Fibroblast of lung (primary cell): ENCODE measurements at regions not wholly inside any gene's neighbourhood (a gene's known extent, or its start where the extent isn't known, plus 50 kb on each side); places are given as distances from the start of the nearest gene placed in this dataset.

Source experiments
- DNase-seq, 2 donors: peaks; one replicate each; pipeline versions ENCODE4 v3.0.0 to v3.0.0-alpha.2; 2010; ENCODE audit warnings: low read depth in 2 of 2
- H2AFZ ChIP-seq: 2 replicates; pipeline ENCODE4 v1.5.1; 2012; ENCODE audit warnings: low read length, control low read depth, inconsistent platforms
- H3K27ac ChIP-seq: 2 replicates; pipeline ENCODE4 v1.5.1; 2011; ENCODE audit warnings: low read length, control low read depth; ENCODE audit not compliant: insufficient read depth
- H3K27me3 ChIP-seq: 2 replicates; pipeline ENCODE4 v1.5.1; 2011; ENCODE audit warnings: mild to moderate bottlenecking, low read length; ENCODE audit not compliant: control insufficient read depth, insufficient read depth
- H3K36me3 ChIP-seq: 2 replicates; pipeline ENCODE4 v1.5.1; 2011; ENCODE audit warnings: low read length; ENCODE audit not compliant: control insufficient read depth, insufficient read depth
- H3K4me1 ChIP-seq: 2 replicates; pipeline ENCODE4 v1.5.1; 2011; ENCODE audit warnings: low read length; ENCODE audit not compliant: control insufficient read depth, insufficient read depth; ENCODE audit errors: extremely low read depth
- H3K4me2 ChIP-seq: 2 replicates; pipeline ENCODE4 v1.5.1; 2011; ENCODE audit warnings: low read length, control low read depth; ENCODE audit not compliant: insufficient read depth; ENCODE audit errors: extremely low read depth
- H3K4me3 ChIP-seq, 4 experiments: fragments of 200-600 bp in 1 of 4; sonication (generic) in 1 of 4; replicated peaks in 1 of 4; 2 replicates each; pipeline ENCODE4 v1.5.1; 2011 to 2016; ENCODE audit warnings: low read length in 4 of 4, low read depth in 3 of 4, mild to moderate bottlenecking in 3 of 4, control low read depth in 2 of 4, inconsistent platforms in 1 of 4, mixed read lengths in 1 of 4; ENCODE audit not compliant: insufficient read depth in 1 of 4; ENCODE audit errors: control extremely low read depth in 1 of 4
- H3K79me2 ChIP-seq: 2 replicates; pipeline ENCODE4 v1.5.1; 2012; ENCODE audit warnings: mild to moderate bottlenecking, low read length, inconsistent platforms; ENCODE audit not compliant: control insufficient read depth, insufficient read depth
- H3K9ac ChIP-seq: 2 replicates; pipeline ENCODE4 v1.5.1; 2011; ENCODE audit warnings: mild to moderate bottlenecking, low read length, control low read depth; ENCODE audit not compliant: insufficient read depth
- H3K9me3 ChIP-seq: 2 replicates; pipeline ENCODE4 v1.5.1; 2012; ENCODE audit warnings: low read depth, low read length; ENCODE audit not compliant: control insufficient read depth, insufficient read depth
- H4K20me1 ChIP-seq: 2 replicates; pipeline ENCODE4 v1.5.1; 2011; ENCODE audit warnings: low read length; ENCODE audit not compliant: control insufficient read depth, insufficient read depth; ENCODE audit errors: extremely low read depth
- CTCF ChIP-seq, 2 donors: IDR thresholded peaks in 1 of 2; conservative IDR thresholded peaks in 1 of 2; 1 replicate in 1 of 2; 2 replicates in 1 of 2; pipeline ENCODE4 v1.5.1; 2011 to 2012; ENCODE audit warnings: low read length in 2 of 2, control low read depth in 1 of 2, inconsistent platforms in 1 of 2, low read depth in 1 of 2, mild to moderate bottlenecking in 1 of 2
- EZH2 ChIP-seq: IDR thresholded peaks from 2 replicates; pipeline ENCODE4 v1.5.1; 2012; ENCODE audit warnings: low read length, control low read depth, mild to moderate bottlenecking; ENCODE audit errors: missing control alignments

- Histone ChIP-seq H4K20me1 (no peaks in the 10 kb centered on the region), H3K4me2 (no peak overlapping the region), H3K4me3 (no peak overlapping the region), H3K9me3 (no peaks in the 10 kb centered on the region), H3K27me3 (no peaks in the 10 kb centered on the region), H3K27ac (no peak overlapping the region), H2AFZ (no peak overlapping the region), H3K9ac (no peak overlapping the region), H3K36me3 (no peaks in the 10 kb centered on the region), H3K79me2 (no peaks in the 10 kb centered on the region), H3K4me1 (no peaks in the 10 kb centered on the region)
- TF ChIP-seq EZH2 (no peak), CTCF (conservative IDR thresholded peaks at IDR 0.05 in 1 of 2, IDR thresholded peaks at IDR 0.05 in 1 of 2; ENCODE audit: low read depth in 1 of 2, low read length in 2 of 2) (no peak)
- DNase-seq = no peak
These were observed 579.6 kb upstream of the IGFBP7 start for GRCh38 chr4:57689693-57690205.

- H3K36me3 ChIP-seq = no peaks in the 10 kb centered on the region
- H3K4me1 ChIP-seq = no peaks in the 10 kb centered on the region
- H3K27ac ChIP-seq = no peak overlapping the region
- TF ChIP-seq EZH2 (no peak), CTCF (conservative IDR thresholded peaks at IDR 0.05 in 1 of 2, IDR thresholded peaks at IDR 0.05 in 1 of 2; ENCODE audit: low read depth in 1 of 2, low read length in 2 of 2) (no peak)
- H4K20me1 ChIP-seq = no peaks in the 10 kb centered on the region
- H3K9me3 ChIP-seq = no peaks in the 10 kb centered on the region
- no peaks in the 10 kb centered on the region for H3K79me2 ChIP-seq
- H3K27me3 ChIP-seq = no peaks in the 10 kb centered on the region
- H3K9ac ChIP-seq = no peak overlapping the region
- no peak overlapping the region for H3K4me3 ChIP-seq
- DNase-seq = no peak
- H3K4me2 ChIP-seq = no peak overlapping the region
- no peak overlapping the region for H2AFZ ChIP-seq
These were observed 572.1 kb upstream of the IGFBP7 start for GRCh38 chr4:57682275-57682674.

GRCh38 chr4:57679969-57680368, 569.8 kb upstream of the IGFBP7 start:
- no peaks in the 10 kb centered on the region for H3K36me3 ChIP-seq
- H3K4me1 ChIP-seq = no peaks in the 10 kb centered on the region
- no peak overlapping the region for H3K4me2 ChIP-seq
- no peak overlapping the region for H2AFZ ChIP-seq
- H3K9me3 ChIP-seq = no peaks in the 10 kb centered on the region
- no peak for DNase-seq
- TF ChIP-seq EZH2 = no peak
- TF ChIP-seq CTCF (conservative IDR thresholded peaks at IDR 0.05 in 1 of 2, IDR thresholded peaks at IDR 0.05 in 1 of 2; ENCODE audit: low read depth in 1 of 2, low read length in 2 of 2) = no peak
- H4K20me1 ChIP-seq = no peaks in the 10 kb centered on the region
- no peaks in the 10 kb centered on the region for H3K27me3 ChIP-seq
- H3K9ac ChIP-seq = no peak overlapping the region
- no peaks in the 10 kb centered on the region for H3K79me2 ChIP-seq
- H3K27ac ChIP-seq = no peak overlapping the region
- H3K4me3 ChIP-seq = no peak overlapping the region
